GM18502 (cell line): ENCODE measurements at regions not wholly inside any gene's neighbourhood (a gene's known extent, or its start where the extent isn't known, plus 50 kb on each side); places are given as distances from the start of the nearest gene placed in this dataset.
"Not testable (repeated sequence)": the region's sequence is repeated elsewhere in the genome, so short reads cannot be mapped to it uniquely, and the experiment has no call there.

ENCODE experiments used
- ATAC-seq: cut with Tn5 transposase; IDR thresholded peaks from one replicate; pipeline ENCODE4 v1.9.1; 2021; ENCODE audit warnings: mild to moderate bottlenecking; ENCODE audit not compliant: unreplicated experiment, poor library complexity

GRCh38 chr2:138294451-138294850, 207.1 kb upstream of the SPOPL start:
- ATAC-seq: no peak

- no peak for ATAC-seq
Observed at GRCh38 chr2:138296365-138296764, 205.2 kb upstream of the SPOPL start.

- peak; percentile 72 for ATAC-seq
Observed at GRCh38 chr2:138298120-138298814, 203.3 kb upstream of the SPOPL start.

- ATAC-seq: peak; percentile 64
Observed at GRCh38 chr2:138298900-138299299, 202.7 kb upstream of the SPOPL start.

- no peak for ATAC-seq
Observed at GRCh38 chr2:138306626-138307025, 194.9 kb upstream of the SPOPL start.

GRCh38 chr2:138307099-138307498, 194.5 kb upstream of the SPOPL start:
- no peak for ATAC-seq

- ATAC-seq: no peak
Observed at GRCh38 chr2:138309760-138310159, 191.8 kb upstream of the SPOPL start.

GRCh38 chr2:138312061-138312460, 189.5 kb upstream of the SPOPL start:
- ATAC-seq: no peak

GRCh38 chr2:138315619-138316018, 186.0 kb upstream of the SPOPL start:
- ATAC-seq: not testable (repeated sequence)

- ATAC-seq: no peak
Observed at GRCh38 chr2:138319616-138320015, 182.0 kb upstream of the SPOPL start.

- no peak for ATAC-seq
Observed at GRCh38 chr2:138321458-138321857, 180.1 kb upstream of the SPOPL start.

- ATAC-seq: no peak
Observed at GRCh38 chr2:138323382-138324067, 178.0 kb upstream of the SPOPL start.

- no peak for ATAC-seq
Observed at GRCh38 chr2:138324068-138324771, 177.3 kb upstream of the SPOPL start.

- ATAC-seq: no peak
Observed at GRCh38 chr2:138327967-138328366, 173.6 kb upstream of the SPOPL start.

GRCh38 chr2:138329162-138329561, 172.4 kb upstream of the SPOPL start:
- ATAC-seq: no peak

GRCh38 chr2:138329591-138329990, 172.0 kb upstream of the SPOPL start:
- ATAC-seq: no peak

- no peak for ATAC-seq
Observed at GRCh38 chr2:138333121-138333520, 168.4 kb upstream of the SPOPL start.

GRCh38 chr2:138333677-138334076, 167.9 kb upstream of the SPOPL start:
- ATAC-seq: peak; percentile 74

GRCh38 chr2:138334323-138334722, 167.2 kb upstream of the SPOPL start:
- no peak for ATAC-seq

GRCh38 chr2:138335036-138335435, 166.5 kb upstream of the SPOPL start:
- ATAC-seq: no peak

- ATAC-seq: no peak
Observed at GRCh38 chr2:138336146-138336545, 165.4 kb upstream of the SPOPL start.
